Upper lobe of left lung (tissue), 4 donors: ENCODE measurements at regions not wholly inside any gene's neighbourhood (a gene's known extent, or its start where the extent isn't known, plus 50 kb on each side); places are given as distances from the start of the nearest gene placed in this dataset.

Experiments
- EP300 ChIP-seq, 4 donors: sonication (generic); formaldehyde crosslinking; IDR thresholded peaks; one replicate each; pipeline ENCODE4 v1.5.1; 2017; ENCODE audit warnings: antibody characterized with exemption in 4 of 4, control low read depth in 2 of 4
- POLR2A ChIP-seq, 4 donors: fragments of 450-650 bp; IDR thresholded peaks; one replicate each; pipeline ENCODE4 v1.5.1; 2016 to 2017; ENCODE audit warnings: antibody characterized with exemption in 4 of 4, mild to moderate bottlenecking in 2 of 4
- POLR2AphosphoS5 ChIP-seq, 2 donors: sonication (generic); formaldehyde crosslinking; IDR thresholded peaks; one replicate each; pipeline ENCODE4 v1.5.1; 2017; ENCODE audit warnings: antibody characterized with exemption in 2 of 2
- TF ChIP-seq, protein P1 (sequence below), 6 experiments: fragments of 450-650 bp in 4 of 6; fragments of 200-600 bp in 2 of 6; sonication (generic) in 2 of 6; IDR thresholded peaks; one replicate each; pipeline ENCODE4 v1.5.1; 2016 to 2019; ENCODE audit warnings: antibody characterized with exemption in 6 of 6

DNA sequence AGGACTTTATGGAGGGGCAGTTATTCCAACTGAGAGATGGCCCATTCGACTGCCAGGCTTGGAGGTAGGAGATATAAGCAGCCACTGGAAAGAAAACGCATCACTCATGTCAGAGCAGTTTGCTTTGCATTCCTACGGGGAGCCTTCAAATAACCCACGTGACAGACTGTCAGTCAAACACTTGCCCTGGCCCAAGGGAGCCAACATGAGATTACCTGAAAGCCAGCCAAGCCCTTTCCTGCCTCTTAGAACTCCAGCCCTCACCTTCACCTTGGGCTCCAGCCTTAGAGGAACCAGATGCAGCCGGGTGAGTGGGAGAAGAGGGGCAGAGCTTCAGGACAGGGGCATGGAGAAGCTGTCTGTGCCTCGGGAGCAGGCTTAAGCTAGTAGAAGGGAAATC, 95.3 kb upstream of the CXCL13 start:
- TF ChIP-seq, protein P1, sequence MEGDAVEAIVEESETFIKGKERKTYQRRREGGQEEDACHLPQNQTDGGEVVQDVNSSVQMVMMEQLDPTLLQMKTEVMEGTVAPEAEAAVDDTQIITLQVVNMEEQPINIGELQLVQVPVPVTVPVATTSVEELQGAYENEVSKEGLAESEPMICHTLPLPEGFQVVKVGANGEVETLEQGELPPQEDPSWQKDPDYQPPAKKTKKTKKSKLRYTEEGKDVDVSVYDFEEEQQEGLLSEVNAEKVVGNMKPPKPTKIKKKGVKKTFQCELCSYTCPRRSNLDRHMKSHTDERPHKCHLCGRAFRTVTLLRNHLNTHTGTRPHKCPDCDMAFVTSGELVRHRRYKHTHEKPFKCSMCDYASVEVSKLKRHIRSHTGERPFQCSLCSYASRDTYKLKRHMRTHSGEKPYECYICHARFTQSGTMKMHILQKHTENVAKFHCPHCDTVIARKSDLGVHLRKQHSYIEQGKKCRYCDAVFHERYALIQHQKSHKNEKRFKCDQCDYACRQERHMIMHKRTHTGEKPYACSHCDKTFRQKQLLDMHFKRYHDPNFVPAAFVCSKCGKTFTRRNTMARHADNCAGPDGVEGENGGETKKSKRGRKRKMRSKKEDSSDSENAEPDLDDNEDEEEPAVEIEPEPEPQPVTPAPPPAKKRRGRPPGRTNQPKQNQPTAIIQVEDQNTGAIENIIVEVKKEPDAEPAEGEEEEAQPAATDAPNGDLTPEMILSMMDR (IDR thresholded peaks at IDR 0.05) = no peak
- TF ChIP-seq EP300 (IDR thresholded peaks at IDR 0.05) (no peak), POLR2AphosphoS5 (IDR thresholded peaks at IDR 0.05) (no peak), POLR2A (IDR thresholded peaks at IDR 0.05) (no peak)
